DMS79 treated with DMSO at 0.1 percent for 48 hours (cell line): ENCODE measurements at regions not wholly inside any gene's neighbourhood (a gene's known extent, or its start where the extent isn't known, plus 50 kb on each side); places are given as distances from the start of the nearest gene placed in this dataset.

ENCODE experiments used
- DNase-seq: peaks from one replicate; lab custom pipeline; 2025; lab: John Stamatoyannopoulos, UW

DNA sequence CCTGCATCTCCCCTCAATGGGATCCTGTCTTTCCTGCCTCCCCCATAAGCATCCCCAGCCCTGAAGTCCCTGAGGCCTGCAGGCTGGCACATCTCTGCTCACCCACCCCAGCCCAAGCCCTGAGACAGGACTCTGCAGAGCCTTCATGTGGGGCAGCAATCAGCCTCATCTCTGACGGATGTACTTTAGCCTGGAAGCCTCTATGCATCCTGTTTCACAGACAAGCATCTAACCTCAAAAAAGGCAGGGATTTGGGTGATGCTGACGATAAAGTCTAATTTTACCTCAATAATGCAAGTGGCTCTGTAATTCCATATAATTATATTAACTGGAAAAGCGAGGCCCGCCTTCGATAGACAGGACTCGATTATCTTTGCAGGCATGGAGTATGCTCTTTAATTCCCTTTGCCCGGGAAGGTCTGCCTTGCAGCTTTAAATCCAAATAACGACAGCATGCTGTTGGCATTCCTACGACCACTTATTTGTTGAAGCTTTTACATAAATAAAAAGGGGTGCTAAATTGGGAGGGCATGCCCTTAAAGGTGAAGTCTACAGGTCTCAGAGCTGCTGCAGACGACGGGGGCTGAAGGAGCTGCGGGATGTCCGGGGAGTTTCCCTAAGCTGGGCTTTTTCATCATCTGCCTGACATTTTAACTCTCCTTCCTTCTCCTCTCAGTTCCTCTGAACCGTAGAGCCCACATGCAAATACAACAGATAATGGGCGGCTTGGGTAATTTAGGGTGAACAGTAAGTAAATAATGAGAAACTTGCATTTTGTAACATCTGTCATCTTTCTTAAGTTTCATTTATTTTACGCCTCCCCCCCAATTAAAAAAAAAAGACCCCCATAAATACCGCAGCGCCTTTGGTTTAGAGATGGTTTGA is 211.5 kb downstream of the URI1 start:
- DNase-seq: no peak

DNA sequence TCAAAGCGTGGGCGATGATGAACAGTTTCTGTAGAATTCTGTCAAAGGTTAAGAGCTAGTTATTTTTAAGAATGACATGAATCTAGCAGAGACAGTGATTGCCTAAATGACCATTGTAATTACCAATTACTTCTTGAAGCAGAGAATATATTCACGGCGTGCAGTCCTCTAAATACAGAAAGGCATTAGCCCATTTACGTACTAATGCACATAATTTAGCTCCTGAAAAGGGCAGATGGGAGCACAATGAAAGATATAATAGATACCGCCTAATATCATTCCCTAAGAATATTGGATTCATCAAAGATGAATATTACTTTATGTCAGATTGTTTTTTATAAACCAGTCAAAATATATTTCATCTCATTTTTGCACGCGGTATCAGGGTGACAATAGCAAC is 212.4 kb downstream of the URI1 start:
- DNase-seq: no peak

- DNase-seq: no peak
Measured at GRCh38 chr19:30155381-30156200, 213.6 kb downstream of the URI1 start.

DNA sequence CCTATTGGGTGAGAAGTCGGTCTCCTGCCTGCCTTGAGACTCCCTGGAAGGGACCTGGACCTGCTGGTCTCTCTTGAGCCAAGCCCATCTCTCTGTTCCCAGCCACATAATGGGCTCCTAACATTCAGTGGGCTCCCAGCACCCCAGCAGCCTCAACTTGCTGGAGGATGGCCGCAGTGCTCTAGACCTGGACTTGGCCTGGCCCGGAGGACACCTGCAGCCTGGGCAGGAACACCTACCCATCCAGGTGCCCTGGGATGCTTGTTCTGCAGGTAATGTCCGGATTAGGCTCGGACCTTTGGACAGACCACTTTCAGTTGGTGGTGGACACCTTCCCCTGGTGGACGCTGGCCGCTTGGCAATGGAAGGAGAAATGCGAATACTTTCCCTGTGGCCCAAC is 214.6 kb downstream of the URI1 start:
- no peak for DNase-seq

DNA sequence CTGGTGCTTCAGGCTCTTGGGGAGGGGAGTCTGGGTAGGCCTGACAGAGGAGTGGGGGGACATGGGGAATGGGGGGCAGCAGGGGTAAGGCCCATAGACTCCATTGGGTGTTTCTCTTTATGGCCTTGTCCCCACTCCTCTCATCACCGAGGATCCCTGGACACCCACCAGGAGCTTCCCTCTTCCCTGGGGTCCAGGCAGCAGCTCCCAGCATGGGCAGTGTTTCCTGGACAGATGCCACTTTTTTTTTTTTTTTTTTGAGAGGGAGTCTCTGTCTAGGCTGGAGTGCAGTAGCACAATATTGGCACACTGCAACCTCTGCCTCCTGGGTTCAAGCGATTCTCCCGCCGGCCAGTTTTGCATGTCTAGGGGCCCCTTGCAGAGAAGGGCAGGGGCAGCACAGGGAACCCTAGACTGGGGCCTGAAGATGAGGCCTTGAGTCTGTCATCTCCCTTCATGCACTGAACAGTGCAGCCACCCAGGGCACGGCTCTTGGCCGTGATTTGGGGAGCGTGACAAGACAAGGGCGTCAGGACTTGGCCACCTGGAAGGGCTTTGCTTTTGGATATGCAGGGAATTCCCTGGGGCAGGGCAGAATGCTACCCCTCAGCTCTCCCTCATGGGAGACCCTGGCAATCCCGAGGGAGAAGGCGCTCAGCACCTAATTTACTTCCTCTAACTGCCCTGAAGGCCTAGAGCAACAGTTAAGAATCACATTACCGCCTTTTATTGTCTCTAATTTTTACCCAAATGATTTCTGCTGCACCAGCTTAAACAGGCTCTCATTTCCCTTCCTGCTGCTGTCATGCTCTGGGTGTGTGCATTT is 213.9 kb upstream of the ZNF536 start:
- no peak for DNase-seq

- no peak for DNase-seq
Measured at GRCh38 chr19:30158893-30159245, 213.3 kb upstream of the ZNF536 start.

DNA sequence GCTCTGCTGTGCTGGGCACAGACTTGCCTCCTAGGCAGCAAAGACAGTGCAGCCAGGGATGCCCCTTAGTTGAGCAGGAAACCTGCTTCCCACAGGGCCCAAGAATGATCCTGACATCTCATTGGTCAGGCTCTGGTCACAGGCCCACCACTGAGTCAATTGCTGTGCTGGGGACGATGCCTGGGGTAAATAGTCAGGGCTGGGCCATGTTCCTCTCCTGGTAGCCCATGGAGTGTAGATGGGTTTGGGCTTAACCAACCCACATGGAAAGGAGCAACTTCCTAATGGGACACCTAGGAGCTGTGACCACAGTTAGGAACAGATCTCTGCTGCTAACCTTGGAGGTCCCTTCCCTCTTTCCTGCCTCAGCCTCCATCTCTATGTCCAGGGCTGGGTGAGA is 212.5 kb upstream of the ZNF536 start:
- DNase-seq: no peak

- DNase-seq: no peak
Measured at GRCh38 chr19:30160426-30160825, 211.8 kb upstream of the ZNF536 start.

DNA sequence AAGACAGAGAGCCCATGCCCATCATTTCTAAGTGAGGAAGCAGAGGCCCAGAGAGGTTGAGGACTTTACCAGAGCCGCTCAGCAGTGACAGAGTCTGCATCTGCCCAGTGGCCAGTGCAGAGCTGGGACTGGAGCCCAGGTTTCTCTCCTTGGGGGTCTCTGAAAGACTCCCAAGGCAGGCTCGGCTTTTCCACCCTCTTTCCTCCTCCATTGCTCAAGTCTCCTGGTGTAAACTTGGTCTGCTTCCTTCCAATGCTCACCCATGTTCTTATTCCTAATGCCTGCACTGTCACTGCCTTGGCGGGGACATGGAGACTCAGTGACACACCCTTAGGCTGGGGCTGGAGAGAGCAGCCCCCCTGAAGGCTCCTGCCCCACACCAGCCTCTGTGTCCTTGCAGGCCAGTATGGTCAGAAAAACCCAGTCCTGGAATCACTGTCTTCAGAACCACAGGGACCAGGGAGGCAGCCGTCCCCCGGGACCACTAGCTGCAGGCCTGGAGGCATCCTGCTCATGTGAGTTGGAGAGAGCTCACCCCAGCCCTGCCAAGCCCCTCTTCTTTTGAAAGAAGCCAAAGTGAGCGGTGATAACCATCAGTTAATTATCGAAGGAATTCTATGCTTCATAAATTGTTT is 211.0 kb upstream of the ZNF536 start:
- DNase-seq: no peak

DNA sequence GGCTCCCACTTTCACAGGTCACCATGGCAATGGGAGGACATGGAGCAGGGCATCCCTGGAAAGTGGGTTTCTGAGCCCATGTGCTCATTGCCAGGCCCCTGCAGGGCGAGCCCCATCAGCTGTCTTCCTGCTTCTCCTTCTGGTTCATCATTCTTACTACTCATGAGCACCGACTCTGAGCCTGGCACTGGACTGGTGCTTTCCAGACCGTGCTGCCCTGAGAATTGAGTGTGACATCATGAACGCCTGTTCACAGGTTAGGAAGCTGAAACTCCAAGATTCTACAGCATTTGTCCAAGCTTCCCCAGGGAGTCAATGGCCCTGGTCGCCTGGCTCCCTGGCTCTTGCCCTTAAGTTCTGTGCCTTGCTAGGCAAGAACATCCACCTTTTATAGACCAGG is 210.4 kb upstream of the ZNF536 start:
- DNase-seq: no peak

DNA sequence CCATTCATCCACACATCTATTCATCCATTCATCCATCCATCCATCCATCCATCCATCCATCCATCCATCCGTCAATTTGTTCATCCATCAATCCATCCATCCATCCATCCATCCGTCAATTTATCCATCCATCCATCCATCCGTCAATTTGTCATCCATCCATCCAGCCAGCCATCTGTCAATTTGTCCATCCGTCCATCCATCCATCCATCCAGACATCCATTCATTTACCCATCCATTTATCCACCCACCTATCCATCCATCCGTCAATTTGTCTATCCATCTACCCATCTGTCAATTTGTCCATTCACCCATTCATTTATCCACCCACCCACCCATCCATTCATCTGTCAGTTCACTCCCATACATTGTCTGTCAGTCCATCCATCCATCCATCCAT is 209.5 kb upstream of the ZNF536 start:
- DNase-seq: no peak

- DNase-seq: peak; percentile 16
Measured at GRCh38 chr19:30163663-30164062, 208.5 kb upstream of the ZNF536 start.

- DNase-seq: no peak
Measured at GRCh38 chr19:30165228-30165813, 206.9 kb upstream of the ZNF536 start.

DNA sequence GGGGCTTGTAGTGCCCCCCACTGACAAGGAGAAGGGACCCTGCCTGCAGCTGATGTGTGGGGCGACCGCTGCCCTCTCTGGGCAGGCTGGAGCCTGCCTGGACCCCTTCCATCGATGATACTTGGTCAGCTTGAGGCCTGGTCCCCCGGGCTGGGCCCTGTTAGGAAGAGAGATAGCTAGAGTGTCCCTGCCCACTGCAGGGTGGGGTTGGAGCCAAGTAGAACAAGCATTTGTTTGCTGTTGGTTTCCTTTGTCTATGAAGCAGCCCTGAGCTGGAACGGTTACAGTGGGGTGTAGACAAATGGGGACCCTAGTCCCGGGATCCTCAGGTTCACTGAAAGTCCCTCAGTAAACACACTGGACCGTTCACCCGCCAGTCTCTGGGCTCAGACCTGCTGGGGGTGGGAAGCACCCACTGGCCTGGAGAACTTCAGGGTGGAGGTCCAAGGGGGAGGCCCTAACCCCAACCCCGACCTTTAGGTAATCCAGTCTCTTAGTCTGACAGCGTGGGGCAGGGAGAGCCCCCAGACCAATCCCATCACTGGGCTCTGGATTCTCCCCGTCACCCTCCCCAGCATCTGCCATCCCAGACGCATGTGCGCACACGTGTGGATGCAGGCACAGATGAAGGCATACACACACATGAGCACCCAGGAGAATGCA is 204.8 kb upstream of the ZNF536 start:
- no peak for DNase-seq

DNA sequence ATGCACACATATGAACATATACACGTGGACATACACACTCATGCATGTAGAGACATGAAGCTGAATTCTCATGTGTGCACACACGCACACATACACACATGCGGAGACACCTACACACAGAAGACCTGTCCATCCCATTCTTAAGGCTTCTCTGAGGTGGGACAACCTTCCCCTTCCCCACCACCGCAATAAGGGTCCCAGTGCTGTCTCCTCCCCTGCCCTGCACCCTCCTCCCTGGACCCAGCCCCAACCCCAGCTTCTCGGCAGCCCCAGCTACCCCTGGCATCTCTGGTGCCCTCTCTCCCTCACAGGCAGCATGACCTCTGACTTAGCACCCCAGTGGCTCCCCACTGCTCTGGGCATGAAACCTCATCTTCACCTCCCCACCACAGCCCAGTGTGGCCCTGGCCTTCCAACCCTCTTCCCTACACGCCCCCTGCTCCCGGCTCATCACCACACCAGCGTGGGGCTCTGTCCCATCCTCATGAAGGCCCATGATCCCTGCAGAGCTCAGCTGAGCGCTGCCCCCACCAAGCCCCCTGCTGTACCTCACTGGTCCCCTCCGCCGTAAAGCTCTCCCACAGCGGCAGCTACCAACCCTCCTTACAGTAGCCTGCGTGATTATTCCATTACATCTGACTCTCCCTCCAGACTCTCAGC is 204.1 kb upstream of the ZNF536 start:
- DNase-seq: no peak

DNA sequence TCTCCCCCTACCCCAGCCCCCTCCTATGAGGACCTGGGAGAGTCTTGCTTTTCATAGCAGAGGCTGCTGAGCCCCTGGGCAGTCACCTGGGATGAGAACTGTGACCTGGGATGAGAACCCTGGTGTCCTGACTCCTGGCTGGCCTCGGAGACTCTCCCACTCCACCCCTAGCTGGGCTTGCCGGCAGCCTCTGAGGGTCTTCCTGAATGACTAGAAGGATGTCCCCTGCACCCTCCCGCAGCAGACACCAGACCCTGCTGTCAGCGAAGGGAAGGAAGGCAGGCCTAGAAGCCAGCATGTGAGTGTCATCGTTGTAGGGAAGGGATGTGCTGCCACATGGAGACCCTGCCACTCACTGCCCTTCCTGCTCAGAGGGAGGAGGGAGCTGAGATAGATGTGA is 203.4 kb upstream of the ZNF536 start:
- no peak for DNase-seq

- DNase-seq: no peak
Measured at GRCh38 chr19:30169196-30169900, 202.8 kb upstream of the ZNF536 start.

DNA sequence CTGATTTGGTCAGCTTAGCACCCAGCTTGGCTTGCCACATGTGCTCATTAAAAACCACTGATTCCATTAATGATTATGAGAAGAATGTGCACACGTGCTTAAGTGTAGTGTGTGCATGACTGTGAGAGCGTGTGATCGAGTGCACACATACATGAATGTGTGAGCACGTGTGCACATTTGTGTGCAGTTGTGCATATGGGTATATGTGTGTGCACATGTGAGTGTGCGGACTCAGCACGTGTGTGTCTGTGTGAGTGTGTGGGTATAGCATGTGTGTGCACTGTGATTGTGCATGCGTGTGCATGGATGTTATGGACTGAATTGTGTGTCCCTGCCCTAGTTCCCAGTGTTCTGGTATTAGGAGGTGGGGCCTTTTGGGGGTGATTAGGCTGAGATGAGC is 202.1 kb upstream of the ZNF536 start:
- DNase-seq: no peak

DNA sequence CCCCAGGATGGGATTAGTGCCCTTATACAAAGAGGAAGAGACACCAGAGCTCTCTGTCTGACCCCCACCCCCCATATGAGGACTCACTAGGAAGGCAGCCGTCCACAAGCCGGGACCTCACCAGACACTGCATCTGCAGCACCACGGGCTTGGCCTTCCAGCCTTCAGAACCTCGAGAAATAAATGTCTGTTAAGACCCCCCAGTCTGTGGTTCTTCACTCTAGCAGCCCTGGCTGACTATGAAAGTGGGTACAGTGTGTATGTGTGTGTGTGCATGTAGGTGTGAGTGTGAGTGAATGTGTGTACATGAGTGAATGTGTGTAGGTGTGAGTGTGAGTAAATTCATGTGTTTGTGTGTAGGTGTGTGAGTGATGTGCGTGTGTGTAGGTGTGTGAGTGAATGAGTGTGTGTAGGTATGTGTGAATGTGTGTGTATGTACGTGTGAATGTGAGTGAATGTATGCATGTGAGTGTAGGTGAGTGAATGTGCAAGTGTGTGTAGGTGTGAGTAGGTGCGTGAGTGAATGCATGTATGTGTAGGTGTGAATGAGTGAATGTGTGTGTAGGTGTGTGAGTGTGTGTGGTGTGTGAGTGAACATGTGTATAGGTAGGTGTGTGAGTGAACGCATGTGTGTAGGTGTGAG is 201.6 kb upstream of the ZNF536 start:
- no peak for DNase-seq
